Head of caudate nucleus (tissue), 42 donors: ENCODE measurements at regions not wholly inside any gene's neighbourhood (a gene's known extent, or its start where the extent isn't known, plus 50 kb on each side); places are given as distances from the start of the nearest gene placed in this dataset.
"Not testable (repeated sequence)": the region's sequence is repeated elsewhere in the genome, so short reads cannot be mapped to it uniquely, and the experiment has no call there.

ENCODE experiments used
- DNase-seq, 42 donors: peaks; one replicate each; pipeline versions ENCODE4 v3.0.0 to v3.0.0-alpha.2; 2020 to 2021; ENCODE audit warnings: mixed read lengths in 7 of 42
- intact Hi-C: fragments of 100-400 bp; cut with DNase I; formaldehyde crosslinking; loops from one replicate; pipeline ENCODE4 v1.15.0; 2022

DNA sequence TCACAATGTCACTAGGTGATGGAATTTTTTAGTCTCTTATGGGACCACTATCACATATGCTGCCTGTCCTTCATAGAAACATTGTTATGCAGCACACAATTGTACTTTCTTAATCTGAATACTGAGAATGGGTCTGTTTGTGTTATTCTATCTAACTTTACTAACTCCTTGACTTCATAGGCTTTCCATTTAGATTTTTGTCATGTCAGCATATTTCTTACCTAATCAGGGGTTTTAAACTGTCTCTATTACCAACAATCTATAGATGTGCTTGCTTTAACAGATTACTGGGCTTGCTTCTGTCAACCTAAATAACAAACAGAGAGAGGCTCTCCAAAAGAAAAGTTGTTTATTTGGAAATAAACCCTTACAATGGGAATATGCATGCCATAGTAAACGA, 289.6 kb upstream of the ZNF804A start:
- intact Hi-C loops: no loop called here
- DNase-seq: no peak

DNA sequence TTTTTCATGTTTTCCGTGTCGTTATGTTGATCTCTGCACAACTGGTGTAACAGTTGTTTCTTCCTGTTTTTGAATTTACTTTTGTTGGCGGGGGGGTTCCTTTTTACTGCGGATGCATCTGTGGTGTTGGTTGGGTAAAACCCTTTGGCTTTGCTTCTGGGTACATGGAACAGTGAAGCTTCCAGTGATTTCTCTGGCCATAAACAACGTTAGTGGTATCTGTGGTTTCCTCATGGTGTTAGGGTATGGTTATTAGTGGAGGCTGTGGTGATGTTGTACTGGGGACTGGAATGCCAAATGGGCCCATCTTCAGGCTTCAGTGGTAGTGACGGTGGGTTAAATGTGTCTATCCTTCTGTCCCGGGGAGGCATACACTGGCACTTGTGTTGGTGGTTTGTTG, 285.4 kb upstream of the ZNF804A start:
- intact Hi-C loops: no loop called here

DNA sequence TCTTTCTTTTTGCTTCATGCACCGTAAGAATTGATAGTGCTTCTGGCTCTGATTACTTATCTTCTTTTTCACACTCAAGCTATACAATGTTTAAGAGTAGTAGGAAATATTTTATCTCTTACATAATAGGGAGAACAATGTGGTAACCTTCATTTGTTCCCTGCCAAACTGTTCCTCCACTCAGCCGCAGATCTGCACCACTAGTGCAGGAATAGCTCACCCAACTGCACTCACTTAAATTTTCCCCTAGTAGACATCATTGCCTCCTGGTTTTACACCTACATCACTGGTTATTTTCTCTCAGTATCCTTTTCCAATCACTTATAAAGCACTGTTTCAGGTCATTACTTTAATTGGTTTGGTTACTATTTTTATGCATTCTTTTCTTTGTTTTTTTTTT, 283.5 kb upstream of the ZNF804A start:
- intact Hi-C loops: no loop called here
- DNase-seq: no peak

More for the DNA sequence above, 285.4 kb upstream of the ZNF804A start:
- DNase-seq: no peak

DNA sequence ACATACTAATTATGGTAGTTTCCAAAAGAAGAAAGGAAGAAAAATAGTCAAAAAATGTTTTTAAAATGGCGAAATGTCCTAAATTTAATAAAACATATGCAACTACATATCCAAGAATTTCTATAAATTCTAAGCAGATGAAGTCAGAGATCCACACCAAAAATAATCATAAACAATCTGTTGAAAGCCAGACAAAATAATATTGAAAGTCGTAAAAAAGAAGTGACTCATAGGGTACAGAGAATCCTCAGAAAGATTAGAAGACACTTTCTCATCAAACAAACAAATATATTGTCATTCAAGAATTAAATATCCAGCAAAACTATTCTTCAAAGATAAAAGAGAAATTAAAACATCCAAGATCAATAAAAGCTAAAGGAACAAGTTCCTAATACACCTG, 281.4 kb upstream of the ZNF804A start:
- intact Hi-C loops: no loop called here
- no peak for DNase-seq

DNA sequence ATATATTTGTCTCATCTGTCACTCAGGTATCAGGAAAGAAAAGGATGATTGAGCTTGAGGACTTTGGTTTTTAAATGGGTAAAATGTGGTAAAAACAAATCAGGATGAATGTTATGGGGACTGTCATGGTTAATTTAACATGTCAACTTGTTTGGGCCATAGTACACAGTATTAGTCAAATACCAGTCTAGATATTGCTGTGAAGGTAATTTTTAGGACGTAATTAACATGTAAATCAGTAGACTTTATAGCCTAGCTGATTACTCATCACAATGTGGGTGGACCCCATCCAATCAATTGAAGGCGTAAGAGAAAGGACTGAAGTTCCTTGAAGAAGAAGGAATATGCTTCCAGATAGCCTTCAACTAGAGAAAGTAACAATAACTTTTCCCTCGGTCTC, 275.7 kb upstream of the ZNF804A start:
- intact Hi-C loops: no loop called here
- no peak for DNase-seq

DNA sequence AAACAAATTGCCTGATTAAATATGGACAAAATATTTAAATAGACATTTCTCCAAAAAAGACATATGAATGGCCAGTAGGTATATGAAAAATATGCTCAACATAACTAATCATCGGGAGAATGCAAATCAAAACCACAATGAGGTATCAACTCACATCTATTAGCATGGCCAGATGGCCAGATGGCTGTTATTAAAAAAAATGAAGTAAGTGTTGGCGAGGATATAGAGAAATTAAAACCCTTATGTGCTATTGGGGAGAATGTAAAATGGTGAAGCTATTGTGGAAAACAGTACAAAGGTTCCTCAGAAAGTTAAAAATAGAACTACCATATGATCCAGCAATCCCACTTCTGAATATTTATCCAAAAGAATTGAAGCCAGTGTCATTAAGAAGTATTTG, 272.3 kb upstream of the ZNF804A start:
- DNase-seq: no peak
- intact Hi-C loops: no loop called here

DNA sequence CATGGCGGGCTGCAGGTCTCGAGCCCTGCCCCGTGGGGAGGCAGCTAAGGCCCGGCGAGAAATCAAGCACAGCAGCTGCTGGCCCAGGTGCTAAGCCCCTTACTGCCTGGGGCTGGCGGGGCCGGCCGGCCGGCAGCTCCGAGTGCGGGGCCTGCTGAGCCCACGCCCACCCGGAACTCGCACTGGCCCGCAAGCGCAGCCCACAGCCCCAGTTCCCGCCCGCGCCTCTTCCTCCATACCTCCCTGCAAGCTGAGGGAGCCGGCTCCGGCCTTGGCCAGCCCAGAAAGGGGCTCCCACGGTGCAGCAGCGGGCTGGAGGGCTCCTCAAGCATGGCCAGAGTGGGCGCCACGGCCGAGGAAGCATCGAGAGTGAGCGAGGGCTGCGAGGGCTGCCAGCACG, 270.5 kb upstream of the ZNF804A start:
- intact Hi-C loops: not testable (repeated sequence)

DNA sequence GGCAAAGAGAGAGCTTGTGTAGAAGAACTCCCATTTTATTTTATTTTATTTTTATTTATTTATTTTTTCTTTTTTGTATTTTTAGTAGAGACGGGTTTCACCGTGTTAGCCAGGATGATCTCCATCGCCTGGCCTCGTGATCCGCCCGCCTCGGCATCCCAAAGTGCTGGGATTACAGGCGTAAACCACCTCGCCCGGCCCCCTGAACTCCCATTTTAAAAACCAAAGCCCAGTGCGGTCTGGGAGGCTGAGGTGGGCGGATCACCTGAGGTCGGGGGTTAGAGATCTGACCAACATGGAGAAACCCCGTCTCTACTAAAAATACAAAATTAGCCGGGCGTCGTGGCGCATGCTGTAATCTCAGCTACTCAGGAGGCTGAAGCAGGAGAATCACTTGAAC, 267.8 kb upstream of the ZNF804A start:
- DNase-seq: peak in 1 of 42 donors; percentile 1
- intact Hi-C loops: not testable (repeated sequence)

More for the DNA sequence above, 270.5 kb upstream of the ZNF804A start:
- DNase-seq: peak in 3 of 42 donors; percentile 6 to 38 (median 10)

DNA sequence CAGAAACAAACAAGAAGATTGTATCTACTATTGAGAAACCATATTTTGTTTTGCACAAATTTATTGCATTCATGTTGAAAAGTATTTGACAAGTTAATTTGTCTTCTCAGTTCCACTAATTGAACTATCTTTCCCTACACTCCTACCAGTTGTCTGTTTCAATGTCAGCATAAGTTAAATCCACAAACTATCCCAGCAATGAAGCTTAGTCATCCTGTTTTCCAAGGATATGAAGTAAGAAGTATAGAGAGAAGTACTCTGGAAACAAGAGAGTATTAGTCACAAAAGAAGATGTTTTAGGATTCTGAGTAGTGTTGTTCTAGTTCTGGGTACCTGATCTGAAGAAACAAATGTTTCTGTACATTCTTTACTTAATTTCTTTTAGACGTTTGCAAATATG, 261.6 kb upstream of the ZNF804A start:
- no peak for DNase-seq
- intact Hi-C loops: no loop called here

DNA sequence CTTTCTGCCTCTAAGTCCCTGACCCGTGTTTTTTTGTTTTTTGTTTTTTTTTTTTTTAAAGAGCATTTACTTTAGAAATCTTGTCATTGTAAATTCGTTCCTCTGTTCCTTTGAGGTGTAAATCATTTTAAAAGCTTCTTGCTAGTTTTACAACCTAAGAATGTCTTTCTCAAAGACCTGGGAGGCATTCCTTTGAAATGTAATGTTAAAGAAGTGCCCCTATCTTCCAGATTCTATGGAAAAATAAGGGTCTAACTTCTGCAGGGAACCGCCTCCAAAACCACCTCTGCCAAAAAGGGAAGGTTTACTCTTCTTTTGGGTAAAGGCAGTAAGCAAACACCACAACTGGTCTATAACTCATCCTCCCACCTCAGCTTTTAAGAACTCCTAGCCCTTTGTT, 259.6 kb upstream of the ZNF804A start:
- no peak for DNase-seq
- intact Hi-C loops: no loop called here

DNA sequence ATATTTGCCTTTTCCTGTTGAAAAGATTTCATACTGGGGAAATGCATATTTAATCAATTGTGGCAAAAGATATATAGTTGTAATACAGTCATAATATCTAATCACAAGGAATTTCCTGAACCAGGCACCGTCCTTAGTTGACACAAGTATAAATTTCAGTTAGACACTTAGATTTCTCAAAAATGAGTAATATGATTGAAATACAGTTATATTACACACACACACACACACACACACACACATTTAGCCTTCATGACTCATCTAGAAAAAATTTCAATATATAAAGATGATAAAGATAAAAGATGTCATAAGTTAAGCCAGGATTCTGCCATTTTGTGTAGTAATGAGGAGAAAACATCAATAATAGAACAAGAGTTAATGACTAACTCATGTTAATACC, 258.4 kb upstream of the ZNF804A start:
- DNase-seq: no peak
- intact Hi-C loops: no loop called here

DNA sequence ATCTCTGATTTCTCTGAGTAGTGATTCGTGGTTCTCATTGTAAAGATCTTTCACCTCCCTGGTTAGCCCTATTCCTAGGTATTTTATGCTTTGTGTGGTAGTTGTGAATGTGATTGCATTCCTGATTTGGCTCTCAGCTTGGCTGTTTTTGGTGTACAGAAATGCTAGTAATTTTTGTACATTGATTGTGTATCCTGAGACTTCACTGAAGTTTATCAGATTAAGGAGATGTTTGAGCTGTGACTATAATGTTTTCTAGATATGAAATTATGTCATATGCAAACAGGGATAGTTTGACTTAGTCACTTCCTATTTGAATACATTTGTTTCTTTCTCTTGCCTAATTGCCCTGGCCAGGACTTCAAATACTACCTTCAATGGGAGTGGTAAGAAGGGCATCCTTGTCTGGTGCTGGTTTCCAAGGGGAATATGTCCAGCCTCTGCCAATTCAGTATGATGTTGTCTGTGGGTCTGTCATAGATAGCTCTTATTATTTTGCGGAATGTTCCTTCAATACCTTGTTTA, 251.9 kb upstream of the ZNF804A start:
- intact Hi-C loops: no loop called here
- DNase-seq: no peak

DNA sequence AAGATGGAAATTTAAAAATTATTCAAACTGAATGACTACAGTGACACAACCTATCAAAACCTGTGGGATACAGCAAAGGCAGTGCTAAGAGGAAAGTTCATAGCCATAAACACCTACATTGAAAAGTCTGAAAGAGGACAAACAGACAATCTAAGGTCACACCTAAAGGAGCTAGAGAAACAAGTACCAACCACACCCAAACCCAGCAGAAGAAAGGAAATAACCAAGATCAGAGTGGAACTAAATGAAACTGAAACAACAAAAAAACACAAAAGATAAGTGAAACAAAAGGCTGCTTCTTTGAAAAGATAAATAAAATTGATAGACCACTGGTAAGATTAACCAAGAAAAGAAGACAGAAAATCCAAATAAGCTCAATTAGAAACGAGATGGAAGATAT, 247.2 kb upstream of the ZNF804A start:
- DNase-seq: no peak
- intact Hi-C loops: no loop called here

DNA sequence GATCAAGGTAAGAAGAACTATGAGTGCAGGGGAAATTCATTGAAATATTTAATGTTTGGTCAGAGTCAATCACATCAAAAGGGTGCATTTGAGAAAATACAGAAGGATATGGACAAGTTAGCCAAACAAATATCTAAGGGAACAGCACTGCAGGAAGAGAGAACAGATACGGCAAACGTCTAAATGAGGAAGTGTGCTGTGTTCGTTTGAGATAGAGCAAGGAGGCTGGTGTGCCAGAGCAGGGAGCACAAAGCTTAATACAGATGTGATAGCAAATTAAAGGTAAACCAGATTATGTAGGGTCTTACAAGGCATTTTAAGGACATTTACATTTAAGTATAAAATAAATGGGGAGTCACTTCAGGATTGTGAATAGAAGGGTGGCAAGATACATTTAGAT, 241.3 kb upstream of the ZNF804A start:
- DNase-seq: no peak
- intact Hi-C loops: no loop called here

DNA sequence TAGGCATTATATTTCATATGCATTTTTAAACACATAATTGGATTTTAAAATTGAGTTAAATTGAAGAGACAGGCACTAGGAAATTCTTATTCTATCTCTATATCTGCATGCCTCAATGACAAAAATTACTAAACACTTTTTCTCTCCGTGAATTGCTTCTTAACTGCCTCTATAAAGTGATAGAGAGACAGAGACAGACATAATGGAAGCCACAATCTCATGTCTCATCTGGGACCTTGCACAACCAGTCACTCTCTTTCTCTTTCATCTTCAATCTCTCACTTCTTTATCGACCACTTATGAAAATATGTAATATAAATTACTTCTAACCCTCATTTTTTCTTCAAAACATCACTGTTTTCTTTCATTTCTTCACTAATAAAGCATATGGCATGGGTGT, 238.9 kb upstream of the ZNF804A start:
- intact Hi-C loops: no loop called here
- DNase-seq: no peak

DNA sequence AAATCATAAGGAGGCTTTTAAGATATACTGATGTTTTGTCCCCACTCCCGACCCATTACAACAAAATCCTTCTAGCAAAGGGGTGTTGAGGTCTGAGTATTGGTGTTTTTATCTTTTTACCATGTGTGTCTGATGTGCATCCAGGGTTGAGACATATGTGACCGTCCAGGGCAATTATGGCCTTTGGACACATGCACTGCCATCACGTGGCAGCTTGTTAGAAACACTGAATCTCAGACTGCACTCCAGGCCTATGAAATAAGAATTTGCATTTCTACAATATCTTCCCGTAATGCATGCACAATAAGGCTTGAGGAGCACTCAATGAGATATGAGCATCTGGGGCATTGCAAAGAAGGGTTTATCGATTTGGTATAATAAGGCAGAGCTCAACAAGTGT, 235.1 kb upstream of the ZNF804A start:
- intact Hi-C loops: no loop called here
- DNase-seq: no peak

DNA sequence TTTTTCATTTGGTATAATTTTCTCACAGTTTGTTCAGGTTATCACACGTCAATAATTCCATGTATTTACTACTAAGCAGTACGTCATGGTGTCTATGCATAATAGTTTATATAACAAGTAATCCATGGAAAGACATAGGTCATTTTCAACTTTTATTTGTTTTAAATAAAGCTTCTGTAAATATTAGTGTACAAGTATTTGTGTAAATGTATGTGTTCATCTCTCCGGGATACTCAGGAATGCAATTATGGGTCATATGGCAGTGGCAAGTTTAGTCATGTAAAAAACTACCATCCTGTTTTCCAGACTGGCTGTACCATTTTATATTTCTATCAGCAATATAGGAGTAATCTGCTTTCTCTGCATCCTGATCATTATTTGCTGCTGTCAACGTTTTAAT, 231.1 kb upstream of the ZNF804A start:
- intact Hi-C loops: no loop called here
- no peak for DNase-seq

DNA sequence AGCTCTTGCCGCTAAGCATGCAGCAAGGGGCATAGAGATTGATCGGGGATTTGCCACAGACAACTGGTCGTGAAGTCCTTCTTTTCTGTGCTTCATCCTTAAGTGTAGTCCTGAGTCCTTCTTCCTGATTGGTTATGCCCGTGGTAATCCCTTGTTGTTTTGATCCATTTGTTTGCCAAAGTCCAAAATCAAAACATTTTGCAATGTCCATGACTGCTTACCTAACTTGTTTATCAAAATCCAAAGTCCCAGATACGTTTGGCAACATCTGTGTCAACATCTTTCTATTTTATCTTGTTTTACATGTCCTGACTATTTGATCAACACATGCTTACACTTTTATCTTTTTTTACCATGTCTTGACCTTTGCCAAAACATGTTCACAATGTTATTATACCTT, 229.0 kb upstream of the ZNF804A start:
- no peak for DNase-seq
- intact Hi-C loops: no loop called here

DNA sequence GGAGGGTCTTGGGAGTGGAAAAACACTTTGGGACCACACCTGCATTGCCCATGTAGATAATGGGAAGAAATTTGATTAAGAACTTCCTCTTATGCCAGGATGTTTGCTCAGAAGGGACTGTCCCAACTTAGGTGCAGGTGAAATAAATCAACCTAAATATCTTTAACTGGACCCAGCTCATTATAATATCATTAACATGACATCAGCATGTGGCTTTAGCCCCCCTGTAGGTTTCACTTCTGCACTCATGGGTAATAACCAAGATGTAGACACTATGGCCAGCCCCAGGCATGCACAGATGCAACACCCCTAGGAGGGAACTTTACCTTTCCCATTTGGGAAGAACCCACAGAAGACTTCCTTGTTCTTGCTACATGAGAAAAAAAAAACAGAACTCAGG, 227.4 kb upstream of the ZNF804A start:
- intact Hi-C loops: no loop called here

DNA sequence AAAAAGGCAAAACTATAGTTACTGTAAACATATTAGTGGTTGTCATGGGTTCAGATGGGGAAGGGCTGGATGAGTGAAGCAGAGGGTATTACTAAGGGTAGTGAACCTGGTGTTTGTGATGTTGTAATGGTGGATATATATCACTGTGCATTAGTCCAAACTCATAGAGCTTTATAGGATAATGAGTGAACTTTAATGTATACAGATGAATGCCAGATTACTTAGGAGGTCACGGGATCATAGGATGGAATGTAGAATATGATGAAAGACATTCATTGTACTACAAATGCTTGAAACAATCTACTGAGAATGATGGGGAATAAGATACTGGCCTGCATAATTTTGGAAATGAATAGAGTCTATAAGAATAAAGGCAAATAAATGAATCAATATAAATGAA, 226.7 kb upstream of the ZNF804A start:
- intact Hi-C loops: no loop called here
- DNase-seq: no peak

More for the DNA sequence above, 227.4 kb upstream of the ZNF804A start:
- DNase-seq: no peak

DNA sequence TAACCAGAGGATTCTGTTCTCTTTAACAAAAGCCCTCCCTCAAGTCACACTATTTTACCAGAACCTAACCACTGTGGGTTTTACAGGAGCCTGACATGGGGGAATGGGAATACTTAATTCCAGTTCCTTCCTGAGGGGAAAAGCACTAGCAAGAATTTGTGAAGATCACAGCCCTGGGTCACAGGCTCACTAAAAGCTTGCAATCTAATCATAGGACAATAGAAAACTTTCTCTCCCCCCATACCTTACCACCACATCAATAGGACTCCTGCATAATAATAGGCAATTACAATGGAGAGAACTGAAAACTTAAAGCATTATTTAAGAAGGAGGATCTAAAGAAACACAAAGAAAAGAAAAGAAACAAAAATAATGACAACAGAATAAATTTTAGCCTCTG, 225.8 kb upstream of the ZNF804A start:
- intact Hi-C loops: no loop called here
- no peak for DNase-seq

DNA sequence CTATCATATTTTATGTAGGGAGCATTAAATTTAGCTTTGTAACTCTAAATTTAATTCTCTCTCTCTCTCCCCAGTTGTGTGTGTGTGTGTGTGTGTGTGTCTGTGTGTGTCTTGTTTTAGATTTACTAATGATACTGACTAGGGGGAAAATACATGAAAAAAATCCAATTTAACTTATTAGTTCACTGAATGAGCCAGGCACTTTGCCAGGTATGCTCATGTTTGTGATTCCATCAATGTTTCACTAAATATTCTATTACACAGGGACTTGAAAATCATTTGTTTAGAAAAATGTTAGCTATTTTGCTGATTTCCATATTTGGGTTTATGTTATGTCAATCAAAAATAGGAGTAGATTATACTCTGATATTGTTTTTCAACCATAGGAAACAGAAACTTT, 203.7 kb upstream of the ZNF804A start:
- no peak for DNase-seq

More for the DNA sequence above, 203.7 kb upstream of the ZNF804A start:
- intact Hi-C loops: no loop called here
